NOMO-1 treated with dmso at 0.1 percent for 144 hours (cell line): ENCODE measurements at regions not wholly inside any gene's neighbourhood (a gene's known extent, or its start where the extent isn't known, plus 50 kb on each side); places are given as distances from the start of the nearest gene placed in this dataset.

ENCODE experiments used
- DNase-seq: peaks from one replicate; lab custom pipeline; 2025; ENCODE audit not compliant: unreplicated experiment; lab: John Stamatoyannopoulos, UW

DNA sequence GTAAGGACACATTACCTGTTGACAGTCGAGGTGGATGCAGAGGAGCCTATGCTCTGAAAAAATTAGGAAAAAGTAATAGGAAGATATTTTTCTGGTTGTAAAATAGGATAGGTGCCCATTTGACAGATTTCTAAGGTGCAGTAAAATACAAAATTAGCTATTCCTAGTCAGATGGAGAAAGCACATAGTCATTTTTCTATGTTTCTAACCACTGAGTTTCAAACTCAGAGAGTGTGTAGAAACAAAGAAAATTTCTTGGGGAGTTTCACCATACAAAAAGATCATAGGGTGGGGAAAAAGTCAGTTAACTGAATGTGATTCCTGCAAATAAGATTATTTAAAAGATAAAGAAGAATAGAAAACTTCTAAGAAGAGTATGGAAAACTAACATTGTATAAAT lies 666.9 kb downstream of the KCNT2 start:
- DNase-seq, result no peak

DNA sequence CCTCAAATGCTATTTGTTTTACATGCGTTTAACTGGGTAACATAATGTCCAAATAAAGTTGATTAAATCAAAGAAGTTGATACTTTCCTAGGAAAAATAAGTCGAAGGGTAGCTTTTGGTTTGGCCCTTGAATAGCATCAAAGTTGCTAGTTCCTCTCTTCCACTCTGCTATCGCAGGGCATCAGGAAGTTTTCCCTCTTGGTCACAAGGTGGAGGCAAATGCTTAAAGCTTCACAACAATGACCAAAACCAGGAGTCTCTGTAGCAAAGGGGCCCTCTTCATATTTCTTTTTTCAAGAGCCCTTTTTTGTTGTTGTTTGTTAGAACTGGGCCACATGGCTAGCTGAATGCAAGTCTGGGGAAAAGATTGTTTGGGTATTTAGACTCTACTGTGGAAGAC lies 668.4 kb downstream of the KCNT2 start:
- DNase-seq, result no peak

DNA sequence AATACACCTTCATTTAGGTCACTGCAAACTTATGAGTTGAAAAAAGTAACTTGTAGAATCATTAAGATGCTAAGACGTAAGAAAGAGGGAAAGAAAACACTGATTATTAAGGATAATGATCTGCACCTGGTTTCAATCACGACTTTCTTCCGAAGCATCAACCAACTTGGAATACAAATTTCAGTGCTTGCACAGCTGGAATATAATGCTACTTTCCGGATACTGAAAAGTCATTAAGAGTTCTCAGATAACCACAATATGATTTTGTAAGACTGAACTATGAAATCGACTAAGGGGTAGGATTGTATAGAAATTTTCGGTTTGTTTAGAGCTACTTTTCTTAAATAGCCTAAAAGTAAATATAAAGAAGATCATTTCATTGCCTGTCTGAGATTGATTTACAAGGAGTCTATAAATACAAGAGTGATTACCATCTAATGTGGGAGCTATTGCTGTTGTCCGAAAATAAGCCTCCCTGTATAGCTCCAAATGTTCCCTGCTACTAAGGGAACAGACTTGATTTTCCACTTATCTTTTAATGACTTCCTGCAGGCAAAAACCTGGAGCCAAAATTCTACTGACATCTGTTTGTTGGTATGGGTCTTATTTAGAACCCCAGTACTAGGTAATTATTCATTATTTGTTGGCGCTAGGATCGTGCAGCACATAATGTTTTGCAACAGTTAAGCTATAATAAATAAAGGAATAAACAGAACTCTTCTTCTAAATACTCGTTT lies 673.3 kb downstream of the KCNT2 start:
- DNase-seq, result no peak

DNA sequence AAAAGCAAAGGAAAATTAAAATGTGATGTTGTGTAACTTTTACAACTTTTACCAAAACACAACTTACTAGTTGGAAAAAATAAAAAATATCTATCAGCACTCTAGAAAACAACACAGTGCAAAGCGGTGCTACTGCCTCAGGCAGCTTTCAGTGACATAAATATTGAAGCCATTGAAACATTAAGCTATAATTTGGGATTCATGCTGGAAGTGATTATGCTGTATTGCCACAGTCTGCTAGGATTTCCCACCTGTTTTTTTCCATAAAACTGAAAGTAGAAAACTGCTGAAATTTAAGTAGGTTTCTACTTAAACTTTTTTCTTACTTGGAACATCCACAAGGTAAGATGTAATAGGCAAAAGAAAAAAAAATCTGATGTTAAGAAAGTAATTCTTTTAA lies 674.4 kb downstream of the KCNT2 start:
- no peak for DNase-seq

DNA sequence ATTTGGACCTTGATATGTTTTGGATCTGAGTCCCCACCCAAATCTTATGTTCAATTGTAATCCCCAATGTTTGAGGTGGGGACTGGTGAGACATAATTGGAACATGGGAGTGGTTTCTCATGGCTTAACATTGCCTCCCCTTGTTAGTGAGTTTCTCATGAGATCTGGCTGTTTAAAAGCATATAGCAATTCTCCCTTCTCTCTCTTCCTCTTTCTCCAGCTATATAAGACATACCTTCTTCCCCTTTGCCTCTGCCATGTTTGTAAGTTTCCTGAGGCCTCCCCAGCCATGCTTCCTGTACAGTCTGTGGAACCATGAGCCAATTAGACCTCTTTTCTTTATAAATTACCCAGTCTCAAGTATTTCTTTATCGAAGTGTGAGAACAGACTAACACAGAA lies 692.4 kb downstream of the KCNT2 start:
- no peak for DNase-seq

DNA sequence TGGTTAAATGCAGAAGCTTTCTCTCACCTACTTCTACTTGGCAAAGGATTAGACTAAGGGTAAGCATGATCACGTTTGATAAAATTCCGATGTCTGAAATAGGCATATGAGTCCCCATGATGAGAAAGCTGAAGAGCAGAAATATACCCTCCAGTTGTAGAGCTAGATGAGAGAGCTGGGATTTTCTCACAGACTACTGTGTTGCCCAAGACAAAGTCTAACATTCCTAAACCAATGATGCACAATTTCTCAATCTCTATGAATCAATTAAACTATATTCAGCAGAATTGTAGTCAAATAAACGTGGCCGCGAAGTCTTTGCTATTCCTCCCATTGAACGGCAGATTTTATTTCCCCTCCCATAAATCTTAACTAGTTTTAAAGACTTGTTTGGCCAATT lies 699.2 kb downstream of the KCNT2 start:
- no peak for DNase-seq

DNA sequence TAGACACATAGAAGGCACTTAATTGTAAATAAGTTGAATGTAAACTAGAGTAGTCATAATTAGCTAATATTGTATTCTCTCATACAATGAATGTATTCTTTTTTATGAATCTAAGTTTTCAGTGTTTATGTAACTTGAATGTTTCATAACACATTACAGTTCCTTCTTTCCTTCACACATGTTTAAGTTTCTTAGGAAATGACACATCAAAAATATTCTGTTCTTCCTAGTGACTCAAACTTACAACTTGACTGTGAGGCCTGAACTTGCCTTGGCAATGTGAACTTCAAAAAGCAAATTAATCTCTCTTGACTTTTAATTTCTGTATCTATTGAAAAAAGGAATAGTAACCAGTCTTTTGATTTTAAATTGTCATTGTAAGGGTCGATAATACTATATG lies 700.1 kb downstream of the KCNT2 start:
- DNase-seq, result no peak

DNA sequence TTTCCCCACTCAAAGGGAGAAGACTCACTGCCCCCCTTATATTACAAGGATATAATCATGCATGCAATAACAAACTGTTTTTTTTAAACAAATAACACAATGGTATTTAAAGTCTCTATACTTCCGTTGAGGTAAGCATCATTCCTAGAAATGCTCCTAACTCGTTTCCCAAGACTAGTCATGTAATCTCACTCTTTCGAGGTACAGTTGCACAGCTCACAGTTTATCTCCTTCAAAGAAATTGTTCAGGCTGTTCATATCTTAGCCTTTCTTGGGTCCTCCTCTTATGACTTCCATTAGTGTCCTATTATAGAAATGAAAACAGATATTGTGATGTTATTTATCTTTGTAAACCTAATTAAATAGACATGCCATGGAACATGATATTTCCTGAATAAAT lies 705.0 kb downstream of the KCNT2 start:
- DNase-seq, result no peak

DNA sequence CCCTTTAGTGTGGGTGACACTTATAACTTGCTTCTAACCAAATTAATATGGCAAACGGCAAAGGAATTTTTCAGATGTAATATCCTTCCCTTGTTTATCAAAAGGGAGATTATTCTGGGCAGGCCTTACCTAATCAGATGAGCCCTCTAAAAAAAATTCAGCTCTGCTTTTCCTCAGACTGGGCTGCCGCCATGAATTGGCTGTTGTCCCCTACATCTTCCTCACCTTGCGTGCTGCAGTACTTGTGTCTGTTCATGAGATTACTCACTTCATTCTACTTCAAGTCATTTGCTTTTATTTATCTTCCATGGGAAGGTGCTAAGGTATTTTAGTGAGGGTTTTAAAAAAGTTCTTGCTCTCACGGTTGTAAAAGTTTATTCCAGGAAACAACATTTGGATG lies 705.5 kb downstream of the KCNT2 start:
- no peak for DNase-seq

DNA sequence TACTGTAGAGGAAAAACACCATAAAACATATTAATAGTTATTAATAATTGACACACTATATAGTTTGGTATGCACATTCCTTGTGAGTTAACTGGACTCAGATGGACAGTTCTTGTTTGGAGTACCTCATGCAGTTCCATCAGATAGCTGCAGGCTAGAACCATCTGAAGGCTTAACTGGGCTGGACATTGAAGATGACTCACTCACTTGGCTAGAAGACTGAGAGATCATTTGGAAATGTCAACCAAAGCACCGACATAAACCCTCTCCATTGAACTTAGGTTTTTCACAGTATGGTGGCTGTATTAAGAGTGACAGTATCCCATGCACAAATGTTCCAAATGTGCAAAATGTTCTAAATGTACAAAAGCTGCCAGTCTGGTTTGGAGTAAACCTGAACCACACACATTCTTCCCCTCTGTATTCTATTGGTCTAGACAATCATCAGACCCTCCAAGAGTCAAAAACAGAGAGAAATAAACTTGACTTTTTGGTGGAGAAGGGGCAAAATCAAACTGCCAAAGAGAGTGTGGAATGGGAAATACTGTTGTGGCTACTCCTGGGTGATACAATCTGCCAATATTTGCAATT lies 708.4 kb downstream of the KCNT2 start:
- no peak for DNase-seq

DNA sequence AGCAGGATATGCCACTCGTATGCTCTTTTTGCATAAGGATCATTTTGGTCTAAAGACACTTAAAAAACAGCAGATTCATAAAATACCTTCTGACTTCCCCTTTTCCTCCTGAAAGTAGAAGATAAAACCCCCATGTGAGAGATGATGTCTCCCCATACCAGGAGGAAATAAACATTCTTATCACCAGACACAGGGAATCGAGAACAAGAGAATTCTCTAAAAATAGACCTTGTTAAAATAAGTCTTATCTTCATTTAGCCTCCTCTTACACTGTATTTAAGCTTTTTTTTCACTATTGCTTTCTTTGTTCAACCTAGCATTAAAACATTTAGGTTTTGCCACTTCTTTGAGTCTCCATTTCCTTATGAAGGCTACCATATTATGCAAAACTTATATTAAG lies 709.3 kb downstream of the KCNT2 start:
- no peak for DNase-seq

DNA sequence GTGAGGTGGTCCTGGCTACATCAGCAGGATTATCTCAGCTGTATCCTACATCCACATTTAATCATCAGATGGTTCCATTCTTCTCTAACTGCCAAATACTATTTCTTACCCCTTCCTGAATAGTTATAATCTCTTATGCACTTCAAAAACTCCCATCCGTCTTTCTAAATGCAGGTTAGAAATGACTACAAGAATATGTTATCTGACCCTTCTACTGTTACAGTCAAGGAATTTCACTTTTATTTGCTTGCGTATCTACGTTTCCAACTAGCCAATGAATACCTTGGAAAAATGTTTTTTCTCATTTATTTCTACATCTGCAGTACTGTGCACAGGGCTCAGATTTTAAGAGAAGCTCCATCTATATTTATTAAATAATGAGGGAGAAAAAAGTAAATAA lies 709.9 kb downstream of the KCNT2 start:
- DNase-seq, result no peak

DNA sequence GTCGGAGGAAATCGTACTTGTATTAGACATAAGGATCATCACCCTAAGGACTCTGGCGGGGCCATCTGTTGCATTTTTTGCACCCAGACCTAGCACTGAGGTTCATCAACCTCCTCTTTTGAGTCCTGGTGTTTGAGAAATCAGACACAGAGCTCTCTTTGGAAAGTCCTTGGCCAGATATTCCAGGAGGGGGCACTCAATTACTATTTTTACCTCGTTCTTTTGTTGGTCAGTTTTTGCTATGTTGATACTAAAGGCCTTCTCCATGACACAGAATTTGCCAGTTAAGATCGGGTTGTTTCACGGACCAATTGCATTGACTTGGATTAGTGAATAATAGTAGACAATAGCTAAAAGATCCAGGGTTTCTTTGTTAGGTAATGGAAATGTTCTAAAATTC lies 711.2 kb downstream of the KCNT2 start:
- no peak for DNase-seq

DNA sequence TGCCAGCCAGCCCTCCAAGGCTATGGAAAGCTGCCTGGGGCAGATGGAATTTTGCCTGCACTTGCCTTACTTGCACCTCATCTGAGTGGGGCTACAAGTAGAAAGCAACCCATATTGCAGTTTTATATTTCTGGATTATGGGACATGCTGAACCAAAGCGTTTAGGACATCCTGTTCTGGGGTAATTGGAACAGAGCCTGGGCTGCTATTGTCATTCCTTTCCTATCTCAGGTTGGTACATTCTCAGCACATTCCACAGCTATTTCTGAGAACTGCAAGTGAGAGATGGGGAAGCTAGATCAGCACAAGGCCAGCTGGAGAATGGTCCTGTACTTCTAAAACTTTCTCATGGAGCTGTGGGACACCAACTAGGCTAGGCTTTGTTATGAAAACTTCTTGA lies 713.8 kb downstream of the KCNT2 start:
- DNase-seq, result no peak

DNA sequence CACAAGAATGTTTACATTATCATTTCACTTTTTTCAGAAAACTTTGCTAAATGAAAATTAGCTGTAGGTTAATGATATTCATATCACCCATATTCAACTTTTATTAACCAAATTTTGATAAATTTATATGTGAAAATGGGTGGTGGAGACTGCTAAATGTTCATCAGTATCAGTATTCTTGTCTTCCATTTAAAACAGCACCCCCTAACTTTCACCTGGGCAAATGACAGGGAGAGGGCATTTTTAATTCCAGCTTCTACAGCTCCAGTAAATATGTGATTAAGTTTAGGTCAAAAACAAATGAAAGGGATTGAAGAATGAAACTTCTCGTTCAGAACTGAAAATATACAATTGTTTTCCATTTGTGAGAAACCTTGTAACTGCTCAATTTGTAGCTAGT lies 722.2 kb downstream of the KCNT2 start:
- DNase-seq, result no peak

DNA sequence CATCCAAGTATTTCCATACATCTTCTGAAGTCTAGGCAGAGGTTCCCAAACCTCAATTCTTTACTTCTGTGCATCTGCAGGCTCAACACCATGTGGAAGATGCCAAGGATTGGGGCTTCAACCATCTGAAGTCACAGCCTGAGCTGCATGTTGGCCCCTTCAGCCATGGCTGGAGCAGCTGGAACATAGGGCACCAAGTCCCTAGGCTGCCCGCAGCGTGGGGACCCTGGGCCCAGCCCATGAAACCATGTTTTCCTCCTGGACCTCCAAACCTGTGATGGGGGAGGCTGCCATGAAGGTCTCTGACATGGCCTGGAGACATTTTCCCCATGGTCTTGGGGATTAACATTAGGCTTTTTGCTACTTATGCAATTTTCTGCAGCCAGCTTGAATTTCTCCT lies 729.8 kb downstream of the KCNT2 start:
- no peak for DNase-seq

DNA sequence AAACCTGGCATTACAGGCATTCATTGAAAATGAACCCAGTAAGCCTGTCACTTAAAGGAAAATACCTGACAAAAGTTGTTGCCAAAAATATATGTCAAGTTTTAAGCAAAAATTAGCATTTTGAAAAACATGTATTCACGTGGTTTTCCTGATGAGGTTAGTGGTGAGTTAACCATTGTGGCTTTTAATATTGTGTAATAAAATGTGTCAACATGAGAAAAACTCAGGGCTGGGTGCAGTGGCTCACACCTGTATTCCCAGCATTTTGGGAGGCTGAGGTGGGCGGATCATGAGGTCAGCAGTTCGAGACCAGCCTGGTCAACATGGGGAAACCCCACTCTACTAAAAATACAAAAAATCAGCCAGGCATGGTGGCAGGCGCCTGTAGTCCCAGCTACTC lies 731.4 kb downstream of the KCNT2 start:
- DNase-seq, result no peak

DNA sequence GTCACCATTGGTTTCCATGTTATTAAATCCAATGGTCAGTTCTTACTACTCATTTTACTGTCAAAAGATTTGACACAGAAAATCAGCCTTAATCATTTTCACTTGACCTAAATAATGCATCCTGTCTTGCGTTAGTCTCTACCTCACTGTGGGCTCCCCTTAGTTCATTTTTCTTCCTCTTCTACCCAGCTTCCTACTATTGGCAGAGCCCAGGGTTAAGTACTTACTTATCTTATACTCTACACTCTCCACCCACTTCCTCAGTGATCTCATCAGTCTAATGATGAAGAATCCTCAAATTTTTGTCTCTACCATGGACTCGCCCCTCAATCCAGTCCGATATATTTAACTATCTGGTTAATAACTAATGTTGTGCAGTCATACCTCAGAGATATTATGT lies 735.9 kb downstream of the KCNT2 start:
- no peak for DNase-seq

DNA sequence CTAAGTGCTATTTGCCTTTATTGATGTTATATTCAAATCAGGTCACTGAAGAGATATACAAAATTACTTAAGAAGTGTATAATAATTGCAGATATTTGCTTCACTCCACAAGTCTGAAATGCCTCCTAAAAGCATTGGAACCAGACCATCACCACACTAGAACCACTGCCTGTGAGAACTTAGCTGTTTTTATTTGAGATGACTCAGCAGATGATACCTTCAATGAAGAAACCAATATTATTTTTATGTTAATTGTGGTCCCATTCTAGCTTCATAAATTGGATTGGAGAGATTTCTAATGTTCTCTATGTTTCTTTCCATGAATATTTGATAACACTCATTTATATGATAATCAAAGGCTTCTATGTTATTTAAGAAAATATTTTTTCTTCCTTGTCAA lies 740.6 kb downstream of the KCNT2 start:
- DNase-seq, result no peak

DNA sequence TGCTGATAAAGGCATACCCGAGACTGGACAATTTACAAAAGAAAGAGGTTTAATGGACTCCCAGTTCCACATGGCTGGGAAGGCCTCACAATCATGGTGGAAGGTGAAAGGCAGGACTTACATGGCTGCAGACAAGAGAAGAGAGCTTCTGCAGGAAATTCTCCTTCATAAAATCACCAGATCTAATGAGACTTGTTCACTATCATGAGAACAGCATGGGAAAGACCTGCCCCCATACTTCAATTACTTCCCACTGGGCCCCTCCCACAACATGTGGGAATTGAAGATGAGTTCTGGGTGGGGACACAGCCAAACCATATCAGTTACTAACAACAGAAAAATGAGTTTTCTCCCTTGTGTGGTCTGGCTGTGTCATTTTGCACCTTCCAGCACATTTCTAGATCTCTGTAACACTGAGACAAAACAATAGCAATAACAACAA lies 741.4 kb downstream of the KCNT2 start:
- no peak for DNase-seq

DNA sequence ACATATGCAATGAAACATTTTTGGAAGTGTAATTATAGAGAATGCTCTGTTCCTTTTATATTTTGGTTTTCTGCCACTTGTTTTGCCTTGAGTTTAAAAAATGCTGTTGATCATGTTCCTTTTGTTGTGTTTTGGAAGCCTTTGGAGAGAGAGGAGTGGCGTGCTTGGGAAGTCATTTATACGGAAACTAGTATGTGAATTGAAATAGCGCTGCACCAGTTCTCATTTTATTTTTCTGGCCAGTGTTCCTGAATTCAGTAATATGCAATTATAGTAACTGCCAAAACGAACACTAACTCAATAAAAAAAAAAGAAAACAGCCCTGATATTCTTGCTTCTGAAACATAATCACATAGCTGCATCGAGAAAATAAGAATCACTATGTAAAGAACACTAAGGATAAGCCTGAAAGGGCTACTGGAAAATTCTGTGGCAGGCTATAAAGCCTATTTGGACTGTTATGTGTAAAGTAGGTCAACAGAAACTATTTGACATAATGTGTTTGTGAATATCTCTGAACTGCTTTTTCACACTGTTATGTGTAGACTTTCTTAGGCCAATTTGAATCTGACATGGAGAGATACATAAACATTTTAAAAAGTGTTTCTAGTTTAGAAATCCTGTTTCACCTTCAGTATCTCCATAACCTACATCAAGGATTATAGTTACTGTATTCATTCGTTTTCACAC lies 742.0 kb downstream of the KCNT2 start:
- no peak for DNase-seq

DNA sequence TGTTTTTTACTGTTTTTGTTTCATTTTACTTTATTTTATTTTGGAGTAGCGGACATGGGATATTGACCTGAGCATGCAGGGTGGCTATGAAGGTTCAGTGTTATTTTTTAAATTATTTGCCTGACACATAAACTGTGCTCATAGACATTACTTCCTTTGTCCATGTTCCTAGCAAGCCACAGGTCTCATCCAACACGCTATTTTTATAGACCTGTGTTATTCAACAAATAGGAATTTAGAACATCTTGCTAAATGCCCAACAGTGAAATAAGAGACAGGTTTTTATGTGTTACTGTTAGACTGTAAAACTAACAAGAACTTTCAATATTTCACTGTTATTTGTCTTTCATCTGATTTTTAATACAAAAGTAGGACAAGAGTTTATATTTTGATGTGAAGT lies 756.4 kb downstream of the KCNT2 start:
- DNase-seq, result no peak
